HCT116 (cell line): ENCODE measurements at regions not wholly inside any gene's neighbourhood (a gene's known extent, or its start where the extent isn't known, plus 50 kb on each side); places are given as distances from the start of the nearest gene placed in this dataset.

Experiments
- ATAC-seq: fragments of 200-7000 bp; cut with Tn5 transposase; 2 replicates; pipeline ENCODE4 v1.9.1; 2020; ENCODE audit warnings: mild to moderate bottlenecking, moderate library complexity
- BruUV-seq: library from RNA; stranded (reverse); fragments of 400-500 nt; replicated peaks from 2 replicates; lab custom pipeline; 2021; lab: Mats Ljungman, UMichigan
- CTCF ChIA-PET: fragments of 300-600 bp; sonication (Branson Sonifier 250); formaldehyde crosslinking; loops from one replicate; lab custom pipeline; 2021; ENCODE audit warnings: antibody characterized with exemption; lab: Charles Lee
- POLR2A ChIA-PET: fragments of 300-600, 350-600 bp; sonication (Branson Sonifier 250); formaldehyde crosslinking; loops from one replicate; lab custom pipeline; 2021; ENCODE audit warnings: antibody characterized with exemption; lab: Charles Lee
- RAD21 ChIA-PET, 2 experiments: fragments of 300-600 bp; sonication (Branson Sonifier 250); formaldehyde crosslinking; loops; one replicate each; lab custom pipeline; 2023; ENCODE audit warnings: low total read pairs in 2 of 2; ENCODE audit not compliant: uncharacterized antibody in 2 of 2, unreplicated experiment in 2 of 2, low non-redundant PET in 1 of 2; lab: Charles Lee
- DNase-seq: peaks from one replicate; pipeline ENCODE4 v3.0.0-alpha.2; 2010; ENCODE audit warnings: low read depth, low spot score
- H2AFZ ChIP-seq: fragments of 200-600 bp; shearing (Covaris generic), sonication (generic); 2 replicates; pipeline ENCODE4 v1.6.1; 2017; ENCODE audit warnings: low read depth, mixed run types, mixed read lengths, antibody characterized with exemption, low read length; ENCODE audit not compliant: poor library complexity, severe bottlenecking
- H3K27ac ChIP-seq: 2 replicates; pipeline ENCODE4 v1.5.1; 2012; ENCODE audit warnings: low read depth, low read length
- H3K27me3 ChIP-seq: fragments of 200-600 bp; sonication (generic); 2 replicates; pipeline ENCODE4 v1.6.1; 2016; ENCODE audit warnings: mixed run types, low read length, mixed read lengths; ENCODE audit not compliant: insufficient read depth
- H3K36me3 ChIP-seq, 2 experiments: fragments of 200-500 bp in 1 of 2; fragments of 200-600 bp in 1 of 2; sonication (Bioruptor generic) in 1 of 2; sonication (generic) in 1 of 2; 2 replicates each; pipeline versions ENCODE4 v1.5.1 to v1.6.1; 2014 to 2016; ENCODE audit warnings: low read length in 2 of 2, inconsistent platforms in 1 of 2, mixed read lengths in 1 of 2, mixed run types in 1 of 2; ENCODE audit not compliant: insufficient read depth in 2 of 2, control insufficient read depth in 1 of 2
- H3K4me1 ChIP-seq, 2 experiments: fragments of 200-600 bp in 1 of 2; sonication (generic) in 1 of 2; 2 replicates each; pipeline versions ENCODE4 v1.5.1 to v1.6.1; 2012 to 2017; ENCODE audit warnings: low read length in 2 of 2, inconsistent platforms in 1 of 2, mild to moderate bottlenecking in 1 of 2, mixed read lengths in 1 of 2, mixed run types in 1 of 2, moderate library complexity in 1 of 2; ENCODE audit not compliant: insufficient read depth in 2 of 2, control insufficient read depth in 1 of 2
- H3K4me2 ChIP-seq: fragments of 200-600 bp; sonication (generic); 2 replicates; pipeline ENCODE4 v1.6.1; 2017; ENCODE audit warnings: mixed run types, low read length, mixed read lengths
- H3K4me3 ChIP-seq, 2 experiments: fragments of 200-600 bp in 1 of 2; sonication (generic) in 1 of 2; replicated peaks in 1 of 2; 2 replicates each; pipeline ENCODE4 v1.5.1; 2011 to 2016; ENCODE audit warnings: low read length in 2 of 2, control low read depth in 1 of 2, low read depth in 1 of 2, mild to moderate bottlenecking in 1 of 2, mixed read lengths in 1 of 2, mixed run types in 1 of 2
- H3K79me2 ChIP-seq: fragments of 200-600 bp; sonication (generic); 2 replicates; pipeline ENCODE4 v1.6.1; 2017; ENCODE audit warnings: mild to moderate bottlenecking, mixed run types, low read length, moderate library complexity, mixed read lengths; ENCODE audit not compliant: insufficient read depth
- H3K9ac ChIP-seq: fragments of 200-600 bp; sonication (generic); 2 replicates; pipeline ENCODE4 v1.6.1; 2016; ENCODE audit warnings: low read length, mixed read lengths
- H3K9me2 ChIP-seq: fragments of 200-600 bp; sonication (generic), shearing (Covaris generic); 2 replicates; pipeline ENCODE4 v1.6.1; 2017; ENCODE audit warnings: mixed run types, mild to moderate bottlenecking, moderate library complexity; ENCODE audit not compliant: insufficient read depth
- H3K9me3 ChIP-seq, 2 experiments: fragments of 200-500 bp in 1 of 2; fragments of 200-600 bp in 1 of 2; sonication (Bioruptor generic) in 1 of 2; sonication (generic) in 1 of 2; 2 replicates each; pipeline ENCODE4 v1.6.1; 2014 to 2017; ENCODE audit warnings: low read length in 2 of 2, mixed read lengths in 2 of 2, inconsistent platforms in 1 of 2, low read depth in 1 of 2, mild to moderate bottlenecking in 1 of 2, mixed run types in 1 of 2, moderate library complexity in 1 of 2; ENCODE audit not compliant: control insufficient read depth in 1 of 2, insufficient read depth in 1 of 2
- H4K20me1 ChIP-seq: fragments of 200-600 bp; sonication (generic), shearing (Covaris generic); 2 replicates; pipeline ENCODE4 v1.6.1; 2017; ENCODE audit warnings: mixed run types, mild to moderate bottlenecking, moderate library complexity; ENCODE audit not compliant: insufficient read depth
- CEBPB ChIP-seq: IDR thresholded peaks from 2 replicates; pipeline ENCODE4 v1.6.1; 2012; ENCODE audit warnings: low read depth
- EGR1 ChIP-seq: IDR thresholded peaks from 2 replicates; pipeline ENCODE4 v1.6.1; 2012; ENCODE audit warnings: low read depth
- EZH2 ChIP-seq: fragments of 200-600 bp; sonication (generic); IDR thresholded peaks from 2 replicates; pipeline ENCODE4 v1.6.1; 2017; ENCODE audit warnings: antibody characterized with exemption, mixed run types
- EZH2phosphoT487 ChIP-seq: fragments of 200-600 bp; IDR thresholded peaks from 2 replicates; pipeline ENCODE4 v1.6.1; 2018; ENCODE audit warnings: antibody characterized with exemption, borderline replicate concordance
- FOSL1 ChIP-seq: IDR thresholded peaks from 2 replicates; pipeline ENCODE4 v1.6.1; 2012; ENCODE audit warnings: low read depth
- JUND ChIP-seq: IDR thresholded peaks from 2 replicates; pipeline ENCODE4 v1.6.1; 2012
- POLR2A ChIP-seq: IDR thresholded peaks from 2 replicates; pipeline ENCODE4 v1.7.0; 2011; ENCODE audit warnings: borderline replicate concordance; ENCODE audit not compliant: insufficient read depth, insufficient read length; ENCODE audit errors: extremely low read depth
- POLR2AphosphoS5 ChIP-seq: IDR thresholded peaks from 2 replicates; pipeline ENCODE4 v1.6.1; 2011; ENCODE audit warnings: mild to moderate bottlenecking, low read depth, low read length, moderate library complexity
- SRF ChIP-seq: IDR thresholded peaks from 2 replicates; pipeline ENCODE4 v1.6.1; 2012; ENCODE audit warnings: low read depth
- TCF7L2 ChIP-seq: IDR thresholded peaks from 2 replicates; pipeline ENCODE4 v1.7.0; 2011; ENCODE audit warnings: borderline replicate concordance, inconsistent platforms; ENCODE audit not compliant: insufficient read depth, insufficient read length; ENCODE audit errors: extremely low read depth
- YY1 ChIP-seq: IDR thresholded peaks from 2 replicates; pipeline ENCODE4 v1.6.1; 2011; ENCODE audit warnings: low read length, low read depth, moderate library complexity, mild to moderate bottlenecking; ENCODE audit not compliant: insufficient replicate concordance; ENCODE audit errors: extremely low read depth
- ZFX ChIP-seq: fragments of 450-650 bp; IDR thresholded peaks from 2 replicates; pipeline ENCODE4 v1.6.1; 2017
- ZNF274 ChIP-seq: fragments of 200-500 bp; sonication (Bioruptor generic); IDR thresholded peaks from 2 replicates; pipeline ENCODE4 v1.6.1; 2014; ENCODE audit warnings: mild to moderate bottlenecking, low read depth, low read length, inconsistent platforms
- intact Hi-C: fragments of 100-400 bp; cut with micrococcal nuclease; formaldehyde crosslinking; loops from 2 replicates; pipeline ENCODE4 v1.10.0; 2022
- TF ChIP-seq, protein P1 (sequence below): IDR thresholded peaks from 2 replicates; pipeline ENCODE4 v1.6.1; 2012
- TF ChIP-seq, protein P2 (sequence below): IDR thresholded peaks from 2 replicates; pipeline ENCODE4 v1.6.1; 2011; ENCODE audit warnings: mild to moderate bottlenecking, low read length, moderate library complexity; ENCODE audit not compliant: insufficient replicate concordance; ENCODE audit errors: extremely low read depth
- TF ChIP-seq, protein P3 (sequence below): IDR thresholded peaks from 2 replicates; pipeline ENCODE4 v1.6.1; 2012
- TF ChIP-seq, protein P4 (sequence below), 3 experiments: fragments of 200-600 bp in 1 of 3; sonication (generic) in 1 of 3; IDR thresholded peaks in 2 of 3; conservative IDR thresholded peaks in 1 of 3; 2 replicates each; pipeline ENCODE4 v1.5.1; 2012 to 2017; ENCODE audit warnings: low read depth in 2 of 3, low read length in 2 of 3, antibody characterized with exemption in 1 of 3, borderline replicate concordance in 1 of 3, control low read depth in 1 of 3, mild to moderate bottlenecking in 1 of 3, mixed read lengths in 1 of 3, mixed run types in 1 of 3, moderate library complexity in 1 of 3; ENCODE audit not compliant: insufficient read depth in 1 of 3

DNA sequence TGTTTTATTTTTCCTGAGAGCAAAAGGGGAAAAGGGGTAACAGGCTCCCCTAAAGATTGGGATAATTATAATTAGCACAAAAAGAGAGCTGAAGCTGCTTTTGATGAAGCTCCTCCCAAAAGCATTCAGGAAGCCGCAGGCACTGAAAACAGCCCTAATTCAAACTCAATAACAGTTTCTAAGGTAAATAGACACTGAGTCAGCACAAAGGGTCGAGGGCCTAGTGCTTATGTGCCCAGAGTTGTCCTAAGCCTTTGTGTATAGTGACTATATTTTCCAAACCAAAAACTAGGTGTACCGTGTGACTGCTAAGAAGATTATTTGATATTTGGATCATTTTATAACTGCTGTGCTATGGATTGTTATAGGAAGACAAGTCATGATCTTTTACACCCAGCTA lies 67.7 kb downstream of the HMHB1 start:
- no peak overlapping the region for H3K4me3 ChIP-seq
- no peak overlapping the region for H2AFZ ChIP-seq
- peaks cover 0 to 8% of the 10 kb centered on the region in 2 experiments; a peak in 2 of 4 replicates for H3K4me1 ChIP-seq
- ATAC-seq (no peak), DNase-seq (no peak)
- intact Hi-C loops: no loop called here
- no peak overlapping the region for H3K27ac ChIP-seq
- no peaks in the 10 kb centered on the region for H3K36me3 ChIP-seq
- no peaks in the 10 kb centered on the region for H3K9me3 ChIP-seq
- BruUV-seq: no TSS peak
- H3K4me2 ChIP-seq: no peak overlapping the region
- TF ChIP-seq ZNF274 (no peak), EZH2 (no peak), YY1 (no peak), FOSL1 (no peak), TCF7L2 (no peak), EGR1 (no peak), ZFX (no peak), CEBPB (no peak), JUND (no peak), POLR2AphosphoS5 (no peak), POLR2A (no peak), EZH2phosphoT487 (no peak), SRF (no peak)
- TF ChIP-seq, protein P1, sequence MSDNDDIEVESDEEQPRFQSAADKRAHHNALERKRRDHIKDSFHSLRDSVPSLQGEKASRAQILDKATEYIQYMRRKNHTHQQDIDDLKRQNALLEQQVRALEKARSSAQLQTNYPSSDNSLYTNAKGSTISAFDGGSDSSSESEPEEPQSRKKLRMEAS: no peak
- TF ChIP-seq, protein P2, sequence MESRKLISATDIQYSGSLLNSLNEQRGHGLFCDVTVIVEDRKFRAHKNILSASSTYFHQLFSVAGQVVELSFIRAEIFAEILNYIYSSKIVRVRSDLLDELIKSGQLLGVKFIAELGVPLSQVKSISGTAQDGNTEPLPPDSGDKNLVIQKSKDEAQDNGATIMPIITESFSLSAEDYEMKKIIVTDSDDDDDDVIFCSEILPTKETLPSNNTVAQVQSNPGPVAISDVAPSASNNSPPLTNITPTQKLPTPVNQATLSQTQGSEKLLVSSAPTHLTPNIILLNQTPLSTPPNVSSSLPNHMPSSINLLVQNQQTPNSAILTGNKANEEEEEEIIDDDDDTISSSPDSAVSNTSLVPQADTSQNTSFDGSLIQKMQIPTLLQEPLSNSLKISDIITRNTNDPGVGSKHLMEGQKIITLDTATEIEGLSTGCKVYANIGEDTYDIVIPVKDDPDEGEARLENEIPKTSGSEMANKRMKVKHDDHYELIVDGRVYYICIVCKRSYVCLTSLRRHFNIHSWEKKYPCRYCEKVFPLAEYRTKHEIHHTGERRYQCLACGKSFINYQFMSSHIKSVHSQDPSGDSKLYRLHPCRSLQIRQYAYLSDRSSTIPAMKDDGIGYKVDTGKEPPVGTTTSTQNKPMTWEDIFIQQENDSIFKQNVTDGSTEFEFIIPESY: no peak
- TF ChIP-seq, protein P3, sequence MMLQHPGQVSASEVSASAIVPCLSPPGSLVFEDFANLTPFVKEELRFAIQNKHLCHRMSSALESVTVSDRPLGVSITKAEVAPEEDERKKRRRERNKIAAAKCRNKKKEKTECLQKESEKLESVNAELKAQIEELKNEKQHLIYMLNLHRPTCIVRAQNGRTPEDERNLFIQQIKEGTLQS: no peak
- TF ChIP-seq, protein P4, sequence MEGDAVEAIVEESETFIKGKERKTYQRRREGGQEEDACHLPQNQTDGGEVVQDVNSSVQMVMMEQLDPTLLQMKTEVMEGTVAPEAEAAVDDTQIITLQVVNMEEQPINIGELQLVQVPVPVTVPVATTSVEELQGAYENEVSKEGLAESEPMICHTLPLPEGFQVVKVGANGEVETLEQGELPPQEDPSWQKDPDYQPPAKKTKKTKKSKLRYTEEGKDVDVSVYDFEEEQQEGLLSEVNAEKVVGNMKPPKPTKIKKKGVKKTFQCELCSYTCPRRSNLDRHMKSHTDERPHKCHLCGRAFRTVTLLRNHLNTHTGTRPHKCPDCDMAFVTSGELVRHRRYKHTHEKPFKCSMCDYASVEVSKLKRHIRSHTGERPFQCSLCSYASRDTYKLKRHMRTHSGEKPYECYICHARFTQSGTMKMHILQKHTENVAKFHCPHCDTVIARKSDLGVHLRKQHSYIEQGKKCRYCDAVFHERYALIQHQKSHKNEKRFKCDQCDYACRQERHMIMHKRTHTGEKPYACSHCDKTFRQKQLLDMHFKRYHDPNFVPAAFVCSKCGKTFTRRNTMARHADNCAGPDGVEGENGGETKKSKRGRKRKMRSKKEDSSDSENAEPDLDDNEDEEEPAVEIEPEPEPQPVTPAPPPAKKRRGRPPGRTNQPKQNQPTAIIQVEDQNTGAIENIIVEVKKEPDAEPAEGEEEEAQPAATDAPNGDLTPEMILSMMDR (IDR thresholded peaks at IDR 0.05 in 2 of 3, conservative IDR thresholded peaks at IDR 0.05 in 1 of 3; ENCODE audit: borderline replicate concordance in 1 of 3, insufficient read depth in 1 of 3, low read depth in 2 of 3, low read length in 2 of 3): no peak
- no peak overlapping the region for H3K9ac ChIP-seq
- ChIA-PET RAD21 (no interaction called here), CTCF (no interaction called here), POLR2A (interaction anchor here (1.3 kb wide), 1 partner anchor 9 kb away, joined by 3 read pairs; no protein-coding TSS in a partner anchor)
- H3K27me3 ChIP-seq: no peaks in the 10 kb centered on the region
- no peaks in the 10 kb centered on the region for H4K20me1 ChIP-seq
- no peaks in the 10 kb centered on the region for H3K9me2 ChIP-seq
- H3K79me2 ChIP-seq: no peaks in the 10 kb centered on the region
